ENCODE measurements at regions not wholly inside any gene's neighbourhood (a gene's known extent, or its start where the extent isn't known, plus 50 kb on each side); places are given as distances from the start of the nearest gene placed in this dataset.

GRCh38 chr7:28292834-28293526 lies 112.4 kb upstream of the JAZF1 start:
- no peak for DNase-seq (ENCODE audit: low read depth)

DNA sequence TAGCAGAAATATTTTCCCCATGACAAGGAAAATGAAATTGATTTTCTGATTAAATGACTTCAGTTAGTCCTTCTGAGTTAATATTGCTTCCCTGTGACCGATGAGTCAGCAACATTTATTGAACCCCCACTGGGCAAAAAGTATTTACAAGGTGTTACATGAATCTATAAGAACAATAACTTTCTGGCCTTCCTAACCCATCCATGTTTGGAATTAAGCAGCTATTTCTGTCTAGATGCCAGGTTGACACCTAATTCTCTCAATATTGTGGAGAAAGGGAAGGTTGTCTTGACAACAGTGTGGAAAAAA lies 112.9 kb upstream of the JAZF1 start:
- DNase-seq (ENCODE audit: low read depth): no peak

GRCh38 chr7:28296571-28297483 lies 115.5 kb upstream of the CREB5 start:
- DNase-seq (ENCODE audit: low read depth): peak; percentile 51

- no peak for DNase-seq (ENCODE audit: low read depth)
These were observed 114.4 kb upstream of the CREB5 start for GRCh38 chr7:28297801-28298459.

GRCh38 chr7:28298870-28299518 lies 113.3 kb upstream of the CREB5 start:
- DNase-seq (ENCODE audit: low read depth): peak; percentile 89

DNA sequence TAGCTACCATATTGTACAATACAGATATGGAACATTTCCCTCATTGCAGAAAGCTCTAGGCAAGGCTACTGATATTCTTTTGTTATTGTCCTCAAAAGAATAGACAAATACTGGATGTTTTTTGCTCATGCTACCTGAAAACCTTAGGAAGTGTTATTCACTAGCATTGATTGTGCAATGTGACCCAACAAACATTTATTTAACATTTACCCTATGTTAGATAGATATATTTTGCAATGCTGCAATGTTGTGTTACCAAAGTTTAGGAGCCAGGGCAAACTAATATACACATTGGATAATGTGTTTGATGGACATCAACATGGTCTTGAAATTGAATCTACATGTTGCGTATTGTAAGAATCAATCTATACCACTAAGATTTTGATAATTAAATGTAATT lies 112.8 kb upstream of the CREB5 start:
- no peak for DNase-seq (ENCODE audit: low read depth)

DNA sequence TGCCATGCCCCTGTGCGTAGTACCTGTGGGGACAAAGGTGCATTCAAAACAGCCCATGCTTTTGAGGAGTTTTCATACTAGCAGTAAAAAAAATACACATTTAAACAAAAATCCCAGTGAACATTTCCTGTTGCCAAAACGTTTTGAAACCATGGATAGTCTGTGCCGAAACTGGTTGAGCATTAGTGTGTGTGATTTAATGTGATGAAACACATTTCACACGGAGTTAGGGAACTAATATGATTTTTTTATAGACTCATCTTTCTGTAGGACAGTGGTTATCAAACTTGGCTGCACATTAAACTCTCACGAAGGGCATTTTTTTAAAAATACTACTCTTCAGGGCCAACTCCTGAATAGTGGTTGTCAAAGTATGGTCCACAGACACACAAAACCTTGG lies 111.8 kb upstream of the CREB5 start:
- peak; percentile 10 for DNase-seq (ENCODE audit: low read depth)

DNA sequence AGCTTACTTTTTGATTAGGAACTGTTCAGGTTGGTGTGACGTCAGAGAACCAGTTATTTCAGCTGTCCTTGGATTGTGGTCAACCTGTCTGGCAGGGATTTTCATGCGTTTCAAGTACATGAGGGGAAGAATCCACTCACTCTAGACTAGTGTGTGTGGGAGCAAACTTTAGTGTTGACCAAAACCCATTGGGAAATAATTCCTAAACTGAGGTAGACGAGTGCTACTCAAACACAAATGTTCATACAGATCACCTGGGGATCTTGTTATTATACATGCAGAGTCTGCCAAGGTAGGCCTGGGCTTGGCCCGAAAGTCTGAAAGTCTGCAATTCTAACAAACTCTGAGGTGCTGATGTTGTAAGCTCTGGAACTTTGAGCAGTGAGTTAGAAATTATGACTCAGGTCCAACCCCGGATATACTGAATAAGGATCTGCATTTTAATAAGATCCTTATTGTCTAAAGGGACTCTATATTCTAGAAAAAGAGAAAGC lies 111.1 kb upstream of the CREB5 start:
- peak; percentile 89 for DNase-seq (ENCODE audit: low read depth)

- DNase-seq (ENCODE audit: low read depth): no peak
These were observed 108.0 kb upstream of the CREB5 start for GRCh38 chr7:28304290-28304689.

DNA sequence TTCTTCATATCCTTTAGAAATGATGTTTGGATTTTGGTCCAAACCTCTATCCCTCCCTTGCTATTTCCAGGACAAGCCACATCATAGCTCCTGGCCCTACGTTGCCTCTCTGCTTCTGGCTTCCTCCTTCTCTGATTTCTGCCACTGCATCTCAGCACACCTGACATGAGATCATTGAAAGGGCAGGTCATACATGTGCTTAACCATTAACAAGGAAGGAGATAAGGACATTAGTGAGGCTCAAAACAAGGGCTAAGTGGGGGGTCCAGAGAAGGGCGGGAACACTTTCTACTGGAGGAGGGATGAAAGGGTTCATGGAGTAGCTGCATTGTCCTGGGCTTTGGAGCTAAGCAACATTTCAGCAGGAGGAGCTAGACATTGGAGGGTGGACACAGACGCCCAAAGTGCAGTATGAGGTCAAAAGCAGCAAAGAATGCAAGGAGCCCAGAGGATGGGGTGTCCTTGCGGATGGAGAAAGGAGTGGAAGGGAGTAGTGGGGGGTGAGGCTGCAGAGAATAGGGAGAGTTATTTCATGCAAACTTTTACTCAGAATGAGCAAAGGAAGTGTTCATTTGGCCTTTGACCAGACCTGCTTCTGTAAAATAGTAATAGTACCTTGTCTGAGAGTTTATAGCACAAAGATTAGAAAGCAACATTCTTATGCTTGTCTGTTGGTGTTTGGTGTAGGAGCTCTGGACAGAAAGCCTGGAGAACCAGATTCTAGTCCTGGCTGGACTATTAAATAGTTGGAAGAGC lies 102.4 kb upstream of the CREB5 start:
- no peak for DNase-seq (ENCODE audit: low read depth)

- no peak for DNase-seq (ENCODE audit: low read depth)
These were observed 101.9 kb upstream of the CREB5 start for GRCh38 chr7:28310460-28310848.

DNA sequence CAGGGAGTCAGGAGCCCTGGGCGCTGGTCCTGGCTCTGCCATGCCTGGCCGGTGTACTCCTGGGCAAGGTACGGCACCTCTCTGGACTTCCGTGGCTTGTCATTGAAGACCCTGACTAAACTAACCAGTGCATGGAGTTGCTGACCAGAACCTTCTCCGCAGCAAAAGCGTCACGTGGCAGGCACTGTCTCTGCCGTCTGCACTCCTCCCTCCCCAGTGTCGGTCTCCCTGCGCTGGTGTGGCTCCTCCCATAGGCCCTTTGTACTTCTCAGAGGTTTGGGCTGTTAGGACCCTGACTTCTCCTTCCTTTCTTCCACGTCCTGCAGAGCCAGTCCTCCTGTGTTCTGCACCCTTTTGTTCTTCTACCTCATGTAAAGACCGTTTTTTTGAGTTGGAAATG lies 100.6 kb upstream of the CREB5 start:
- DNase-seq (ENCODE audit: low read depth): no peak

GRCh38 chr7:28312948-28313347 lies 99.4 kb upstream of the CREB5 start:
- DNase-seq (ENCODE audit: low read depth): no peak

- no peak for DNase-seq (ENCODE audit: low read depth)
These were observed 97.5 kb upstream of the CREB5 start for GRCh38 chr7:28314841-28315240.

GRCh38 chr7:28315565-28316410 lies 96.5 kb upstream of the CREB5 start:
- DNase-seq (ENCODE audit: low read depth): peak; percentile 54

GRCh38 chr7:28316489-28316888 lies 95.8 kb upstream of the CREB5 start:
- peak; percentile 52 for DNase-seq (ENCODE audit: low read depth)

GRCh38 chr7:28318101-28318762 lies 94.1 kb upstream of the CREB5 start:
- DNase-seq (ENCODE audit: low read depth): no peak

GRCh38 chr7:28323833-28324232 lies 88.5 kb upstream of the CREB5 start:
- no peak for DNase-seq (ENCODE audit: low read depth)

GRCh38 chr7:28328146-28328545 lies 84.2 kb upstream of the CREB5 start:
- no peak for DNase-seq (ENCODE audit: low read depth)
